Left colon (tissue), 2 donors: ENCODE measurements at regions not wholly inside any gene's neighbourhood (a gene's known extent, or its start where the extent isn't known, plus 50 kb on each side); places are given as distances from the start of the nearest gene placed in this dataset.

ENCODE experiments used
- ATAC-seq: fragments of 200-7000 bp; cut with Tn5 transposase; one replicate; pipeline ENCODE4 v1.9.1; 2020; ENCODE audit warnings: mild to moderate bottlenecking, moderate library complexity
- DNase-seq, 2 donors: peaks; one replicate each; pipeline ENCODE4 v3.0.0-alpha.2; 2020
- intact Hi-C, 2 donors: fragments of 100-400 bp; cut with DNase I in 1 of 2; cut with micrococcal nuclease in 1 of 2; formaldehyde crosslinking; loops; one replicate each; pipeline versions ENCODE4 v1.11.2 to v1.14.0; 2022; cut with DNase I, micrococcal nuclease
- donor health status: DM: no; HTN: no; CAD: no.
- donor health status: DM: yes; HTN: yes; CAD: no.

GRCh38 chr18:10226971-10227370, 227.5 kb upstream of the APCDD1 start:
- intact Hi-C loops: no loop called here
- ATAC-seq (no peak), DNase-seq (no peak)

- intact Hi-C loops: no loop called here
- DNase-seq (no peak), ATAC-seq (no peak)
These were observed 226.1 kb upstream of the APCDD1 start for GRCh38 chr18:10228326-10228725.

- intact Hi-C loops: no loop called here
- ATAC-seq: no peak
- DNase-seq: no peak
These were observed 225.0 kb upstream of the APCDD1 start for GRCh38 chr18:10229458-10229857.

- intact Hi-C loops: no loop called here
- ATAC-seq (no peak), DNase-seq (no peak)
These were observed 224.4 kb upstream of the APCDD1 start for GRCh38 chr18:10230072-10230471.

- no peak for DNase-seq
- intact Hi-C loops: no loop called here
- no peak for ATAC-seq
These were observed 223.2 kb upstream of the APCDD1 start for GRCh38 chr18:10231220-10231619.

GRCh38 chr18:10232062-10232461, 222.4 kb upstream of the APCDD1 start:
- no peak for DNase-seq
- intact Hi-C loops: no loop called here
- no peak for ATAC-seq

GRCh38 chr18:10233082-10233875, 221.2 kb upstream of the APCDD1 start:
- DNase-seq (no peak), ATAC-seq (no peak)
- intact Hi-C loops: no loop called here

- intact Hi-C loops: no loop called here
- ATAC-seq (no peak), DNase-seq (no peak)
These were observed 220.2 kb upstream of the APCDD1 start for GRCh38 chr18:10234281-10234680.

GRCh38 chr18:10234912-10235660, 219.3 kb upstream of the APCDD1 start:
- intact Hi-C loops: no loop called here
- ATAC-seq (no peak), DNase-seq (no peak)

GRCh38 chr18:10235661-10235952, 218.8 kb upstream of the APCDD1 start:
- intact Hi-C loops: no loop called here
- ATAC-seq: no peak
- no peak for DNase-seq

GRCh38 chr18:10239103-10239502, 215.3 kb upstream of the APCDD1 start:
- no peak for ATAC-seq
- no peak for DNase-seq
- intact Hi-C loops: no loop called here

GRCh38 chr18:10239991-10240634, 214.3 kb upstream of the APCDD1 start:
- intact Hi-C loops: no loop called here
- ATAC-seq (no peak), DNase-seq (no peak)

GRCh38 chr18:10240973-10241372, 213.5 kb upstream of the APCDD1 start:
- intact Hi-C loops: no loop called here
- no peak for DNase-seq
- no peak for ATAC-seq

- no peak for DNase-seq
- intact Hi-C loops: no loop called here
- ATAC-seq: no peak
These were observed 212.9 kb upstream of the APCDD1 start for GRCh38 chr18:10241579-10241978.

- DNase-seq (no peak), ATAC-seq (no peak)
- intact Hi-C loops: no loop called here
These were observed 211.3 kb upstream of the APCDD1 start for GRCh38 chr18:10242936-10243680.

- ATAC-seq: no peak
- no peak for DNase-seq
- intact Hi-C loops: no loop called here
These were observed 210.1 kb upstream of the APCDD1 start for GRCh38 chr18:10244341-10244740.

- ATAC-seq (no peak), DNase-seq (no peak)
- intact Hi-C loops: no loop called here
These were observed 209.2 kb upstream of the APCDD1 start for GRCh38 chr18:10245031-10245845.

GRCh38 chr18:10245846-10246175, 208.6 kb upstream of the APCDD1 start:
- intact Hi-C loops: no loop called here
- no peak for ATAC-seq

More at GRCh38 chr18:10245846-10246175, 208.6 kb upstream of the APCDD1 start:
- DNase-seq: no peak
